DND-41 (cell line): ENCODE measurements at regions not wholly inside any gene's neighbourhood (a gene's known extent, or its start where the extent isn't known, plus 50 kb on each side); places are given as distances from the start of the nearest gene placed in this dataset.

Experiments used
- ATAC-seq: fragments of 200-7000 bp; cut with Tn5 transposase; 3 replicates; pipeline ENCODE4 v1.9.1; 2021; ENCODE audit warnings: low read depth; ENCODE audit not compliant: insufficient read depth
- DNase-seq: peaks from one replicate; pipeline ENCODE4 v3.0.0-alpha.2; 2020
- H2AFZ ChIP-seq: 2 replicates; pipeline ENCODE4 v1.6.0; 2012; ENCODE audit warnings: low read depth, low read length
- H3K27ac ChIP-seq: 2 replicates; pipeline ENCODE4 v1.5.1; 2012; ENCODE audit warnings: low read length, inconsistent platforms
- H3K27me3 ChIP-seq: fragments of 200-600 bp; sonication (generic); 2 replicates; pipeline ENCODE4 v1.6.0; 2012; ENCODE audit warnings: low read length, mild to moderate bottlenecking, inconsistent platforms; ENCODE audit not compliant: insufficient read depth, poor library complexity
- H3K36me3 ChIP-seq: 2 replicates; pipeline ENCODE4 v1.5.1; 2012; ENCODE audit warnings: low read length, inconsistent platforms; ENCODE audit not compliant: insufficient read depth
- H3K4me1 ChIP-seq: 2 replicates; pipeline ENCODE4 v1.5.1; 2012; ENCODE audit warnings: mild to moderate bottlenecking, low read length; ENCODE audit not compliant: insufficient read depth
- H3K4me2 ChIP-seq: 2 replicates; pipeline ENCODE4 v1.6.0; 2012; ENCODE audit warnings: mild to moderate bottlenecking, moderate library complexity, low read length, inconsistent platforms; ENCODE audit not compliant: insufficient read depth
- H3K4me3 ChIP-seq, 2 experiments: fragments of 200-600 bp in 1 of 2; shearing (Covaris generic) in 1 of 2; 2 replicates each; pipeline ENCODE4 v1.5.1; 2012 to 2016; ENCODE audit warnings: inconsistent platforms in 2 of 2, low read length in 2 of 2, mild to moderate bottlenecking in 2 of 2, low read depth in 1 of 2, moderate library complexity in 1 of 2
- H3K79me2 ChIP-seq: 2 replicates; pipeline ENCODE4 v1.6.0; 2012; ENCODE audit warnings: low read length, inconsistent platforms; ENCODE audit not compliant: insufficient read depth
- H3K9ac ChIP-seq: 2 replicates; pipeline ENCODE4 v1.6.0; 2012; ENCODE audit warnings: low read depth, mild to moderate bottlenecking, inconsistent platforms, low read length, moderate library complexity
- H3K9me3 ChIP-seq: 2 replicates; pipeline ENCODE4 v1.5.1; 2012; ENCODE audit warnings: low read length, moderate library complexity, mild to moderate bottlenecking, inconsistent platforms; ENCODE audit not compliant: insufficient read depth, severe bottlenecking
- H4K20me1 ChIP-seq: 2 replicates; pipeline ENCODE4 v1.6.0; 2012; ENCODE audit warnings: low read length; ENCODE audit not compliant: insufficient read depth
- CTCF ChIP-seq: IDR thresholded peaks from 2 replicates; pipeline ENCODE4 v1.5.1; 2012; ENCODE audit warnings: borderline replicate concordance, low read length, moderate library complexity, mild to moderate bottlenecking; ENCODE audit not compliant: poor library complexity, severe bottlenecking; ENCODE audit errors: extremely low read depth
- EZH2 ChIP-seq: IDR thresholded peaks from 3 replicates; pipeline ENCODE4 v1.6.1; 2012; ENCODE audit warnings: borderline replicate concordance, low read depth, mild to moderate bottlenecking, moderate library complexity, low read length, inconsistent platforms; ENCODE audit not compliant: severe bottlenecking

- no peak for TF ChIP-seq EZH2
- TF ChIP-seq CTCF, result no peak
- ATAC-seq (no peak), DNase-seq (no peak)
- Histone ChIP-seq H3K36me3 (no peaks in the 10 kb centered on the region), H3K9ac (no peak overlapping the region), H3K27ac (no peak overlapping the region), H3K27me3 (no peaks in the 10 kb centered on the region), H4K20me1 (no peaks in the 10 kb centered on the region), H3K4me1 (no peaks in the 10 kb centered on the region), H3K79me2 (no peaks in the 10 kb centered on the region), H2AFZ (no peak overlapping the region), H3K4me2 (no peak overlapping the region), H3K9me3 (no peaks in the 10 kb centered on the region), H3K4me3 (no peak overlapping the region)
These were observed 281.9 kb upstream of the FN1 start for GRCh38 chr2:215717501-215718381.

DNA sequence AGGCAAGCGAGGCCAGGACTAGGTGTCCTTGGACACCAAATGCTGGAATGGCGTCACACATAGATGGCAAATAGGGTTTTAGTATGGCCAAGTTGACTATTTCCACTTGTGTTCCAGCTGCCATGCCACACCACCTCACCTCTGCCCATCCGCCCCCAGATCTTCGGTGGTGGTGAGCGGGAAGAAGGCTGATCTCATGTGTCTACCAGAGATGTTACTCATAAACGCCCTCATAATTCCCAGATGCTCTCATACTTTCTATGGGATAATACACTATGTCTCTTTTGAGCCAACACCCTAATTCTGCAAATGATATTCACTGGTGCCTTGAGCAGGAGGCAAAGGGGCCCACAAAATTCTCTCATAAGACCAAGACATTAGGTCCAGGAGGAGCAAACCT is 281.1 kb upstream of the FN1 start:
- Histone ChIP-seq H3K79me2 (no peaks in the 10 kb centered on the region), H2AFZ (no peak overlapping the region), H3K4me2 (no peak overlapping the region), H3K36me3 (no peaks in the 10 kb centered on the region), H3K9ac (no peak overlapping the region), H4K20me1 (no peaks in the 10 kb centered on the region), H3K27ac (no peak overlapping the region), H3K4me3 (no peak overlapping the region), H3K27me3 (peaks cover 5% of the 10 kb centered on the region), H3K4me1 (no peaks in the 10 kb centered on the region), H3K9me3 (no peaks in the 10 kb centered on the region)
- no peak for TF ChIP-seq EZH2
- TF ChIP-seq CTCF, result no peak
- no peak for DNase-seq
- ATAC-seq, result no peak

GRCh38 chr2:215712871-215713790 is 277.3 kb upstream of the FN1 start:
- Histone ChIP-seq H2AFZ (no peak overlapping the region), H3K4me2 (no peak overlapping the region), H3K4me3 (no peak overlapping the region), H3K27ac (no peak overlapping the region), H3K9me3 (no peaks in the 10 kb centered on the region), H3K79me2 (no peaks in the 10 kb centered on the region), H3K27me3 (peaks cover 15% of the 10 kb centered on the region), H3K9ac (no peak overlapping the region), H3K4me1 (no peaks in the 10 kb centered on the region), H3K36me3 (no peaks in the 10 kb centered on the region), H4K20me1 (no peaks in the 10 kb centered on the region)
- ATAC-seq (no peak), DNase-seq (no peak)
- no peak for TF ChIP-seq CTCF
- no peak for TF ChIP-seq EZH2
